Thoracic aorta (tissue), 2 donors: ENCODE measurements at regions not wholly inside any gene's neighbourhood (a gene's known extent, or its start where the extent isn't known, plus 50 kb on each side); places are given as distances from the start of the nearest gene placed in this dataset.
"Not testable (repeated sequence)": the region's sequence is repeated elsewhere in the genome, so short reads cannot be mapped to it uniquely, and the experiment has no call there.

Experiments used
- ATAC-seq: fragments of 150-250 bp; one replicate; pipeline ENCODE4 v1.8.0; 2017; ENCODE audit warnings: low read depth; ENCODE audit not compliant: insufficient number of reproducible peaks, low FRiP score
- DNase-seq: peaks from one replicate; pipeline ENCODE4 v3.0.0-alpha.2; 2020; ENCODE audit warnings: low spot score
- H3K27ac ChIP-seq, 2 donors: fragments of 200-600 bp; sonication (generic); 1 replicate in 1 of 2; 2 replicates in 1 of 2; pipeline ENCODE4 v1.5.1; 2016; ENCODE audit warnings: mild to moderate bottlenecking in 2 of 2, moderate library complexity in 2 of 2
- H3K27me3 ChIP-seq: fragments of 200-600 bp; sonication (generic); replicated peaks from 2 replicates; pipeline ENCODE4 v1.6.0; 2016; ENCODE audit warnings: mild to moderate bottlenecking; ENCODE audit not compliant: insufficient read depth
- H3K36me3 ChIP-seq: fragments of 200-600 bp; sonication (generic); one replicate; pipeline ENCODE4 v1.5.1; 2016
- H3K4me1 ChIP-seq, 2 donors: fragments of 200-600 bp; sonication (generic); 1 replicate in 1 of 2; 2 replicates in 1 of 2; pipeline versions ENCODE4 v1.5.1 to v1.6.0; 2016; ENCODE audit warnings: low read depth in 2 of 2, mild to moderate bottlenecking in 1 of 2; ENCODE audit not compliant: control insufficient read depth in 1 of 2
- H3K4me3 ChIP-seq: fragments of 200-600 bp; sonication (generic); 2 replicates; pipeline ENCODE4 v1.5.1; 2016; ENCODE audit warnings: mild to moderate bottlenecking
- H3K9me3 ChIP-seq: fragments of 200-600 bp; sonication (generic); 2 replicates; pipeline ENCODE4 v1.5.1; 2016
- CTCF ChIP-seq: fragments of 200-600 bp; sonication (generic); IDR thresholded peaks from one replicate; pipeline ENCODE4 v1.5.1; 2019; ENCODE audit warnings: antibody characterized with exemption

DNA sequence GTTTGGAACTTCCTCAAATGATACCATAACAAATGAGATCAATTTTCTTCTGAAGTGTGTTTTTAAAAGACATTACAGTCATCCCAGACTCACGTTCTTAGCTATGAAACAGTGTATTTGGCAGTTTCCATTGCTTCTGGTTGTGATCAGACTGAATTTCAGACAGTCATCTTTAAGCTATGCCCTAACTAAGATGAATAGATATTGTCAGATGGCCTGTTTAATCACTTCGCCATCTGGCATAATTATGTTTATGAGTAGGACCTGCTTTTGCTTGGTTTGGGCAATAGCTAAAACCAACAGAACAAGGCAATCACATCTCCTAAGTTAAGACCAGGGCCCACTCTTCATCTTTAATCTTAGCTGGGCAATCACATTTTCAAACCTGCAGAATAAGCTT, 313.1 kb downstream of the SV2B start:
- no peaks in the 10 kb centered on the region for H3K36me3 ChIP-seq
- no peaks in the 10 kb centered on the region for H3K9me3 ChIP-seq
- H3K4me1 ChIP-seq = peaks cover 2 to 24% of the 10 kb centered on the region in 2 donors
- H3K27me3 ChIP-seq = no peaks in the 10 kb centered on the region
- ATAC-seq = no peak
- DNase-seq = no peak
- no peak overlapping the region for H3K27ac ChIP-seq
- H3K4me3 ChIP-seq = no peak overlapping the region
- TF ChIP-seq CTCF = no peak

- TF ChIP-seq CTCF = no peak
- Histone ChIP-seq H3K9me3 (no peaks in the 10 kb centered on the region), H3K4me1 (peaks cover 0 to 18% of the 10 kb centered on the region in 2 donors), H3K27me3 (no peaks in the 10 kb centered on the region), H3K36me3 (no peaks in the 10 kb centered on the region), H3K4me3 (no peak overlapping the region), H3K27ac (no peak overlapping the region)
- no peak for DNase-seq
- ATAC-seq = no peak
Measured at GRCh38 chr15:91414124-91414523, 314.1 kb downstream of the SV2B start.

GRCh38 chr15:91415258-91415657, 315.2 kb downstream of the SV2B start:
- not testable (repeated sequence) for ATAC-seq, DNase-seq, H3K9me3 ChIP-seq

GRCh38 chr15:91420689-91421088, 320.6 kb downstream of the SV2B start:
- Histone ChIP-seq H3K27ac (no peak overlapping the region), H3K4me1 (no peaks in the 10 kb centered on the region), H3K4me3 (no peak overlapping the region), H3K36me3 (no peaks in the 10 kb centered on the region), H3K9me3 (no peaks in the 10 kb centered on the region), H3K27me3 (no peaks in the 10 kb centered on the region)
- ATAC-seq (no peak), DNase-seq (no peak)
- no peak for TF ChIP-seq CTCF

More at GRCh38 chr15:91415258-91415657, 315.2 kb downstream of the SV2B start:
- not testable (repeated sequence) for H3K36me3 ChIP-seq, H3K27ac ChIP-seq, H3K4me1 ChIP-seq, H3K4me3 ChIP-seq, H3K27me3 ChIP-seq

- TF ChIP-seq CTCF = no peak
- H3K4me3 ChIP-seq = no peak overlapping the region
- H3K27ac ChIP-seq = no peak overlapping the region
- H3K9me3 ChIP-seq = no peaks in the 10 kb centered on the region
- DNase-seq (no peak), ATAC-seq (no peak)
- no peaks in the 10 kb centered on the region for H3K4me1 ChIP-seq
- H3K36me3 ChIP-seq = no peaks in the 10 kb centered on the region
- no peaks in the 10 kb centered on the region for H3K27me3 ChIP-seq
Measured at GRCh38 chr15:91422797-91423196, 322.7 kb downstream of the SV2B start.

DNA sequence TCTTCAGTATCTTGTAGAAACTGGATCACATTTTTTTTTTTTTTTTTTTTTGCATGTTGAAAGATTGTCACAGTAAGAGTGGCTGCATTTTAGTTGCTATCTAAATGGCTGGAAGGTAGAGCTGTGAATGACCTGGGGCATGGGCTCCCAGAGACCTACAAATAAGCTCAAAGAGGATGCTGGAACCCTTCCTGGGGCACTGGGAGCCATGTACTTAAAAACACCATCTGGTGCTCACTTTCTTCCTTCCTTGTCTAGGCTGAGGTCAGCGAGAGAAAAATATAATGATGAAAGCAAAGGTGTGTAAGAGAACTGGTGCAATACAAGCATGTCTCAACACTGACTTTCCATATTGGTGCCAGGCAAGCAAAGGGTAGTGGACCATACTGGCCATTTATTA, 323.9 kb downstream of the SV2B start:
- H3K4me1 ChIP-seq = no peaks in the 10 kb centered on the region
- no peak for DNase-seq
- H3K27ac ChIP-seq = no peak overlapping the region
- ATAC-seq = no peak
- no peaks in the 10 kb centered on the region for H3K36me3 ChIP-seq
- H3K9me3 ChIP-seq = no peaks in the 10 kb centered on the region
- no peak overlapping the region for H3K4me3 ChIP-seq
- TF ChIP-seq CTCF = no peak
- no peaks in the 10 kb centered on the region for H3K27me3 ChIP-seq
